ENCODE measurements at regions not wholly inside any gene's neighbourhood (a gene's known extent, or its start where the extent isn't known, plus 50 kb on each side); places are given as distances from the start of the nearest gene placed in this dataset.

- TF ChIP-seq CTCF (conservative IDR thresholded peaks at IDR 0.05) (no peak), ZFX (IDR thresholded peaks at IDR 0.05) (no peak)
These were observed 461.7 kb upstream of the DYNLRB2 start for GRCh38 chr16:80079072-80079471.

Measured in C4-2B (cell line).